ENCODE measurements at regions not wholly inside any gene's neighbourhood (a gene's known extent, or its start where the extent isn't known, plus 50 kb on each side); places are given as distances from the start of the nearest gene placed in this dataset.

DNA sequence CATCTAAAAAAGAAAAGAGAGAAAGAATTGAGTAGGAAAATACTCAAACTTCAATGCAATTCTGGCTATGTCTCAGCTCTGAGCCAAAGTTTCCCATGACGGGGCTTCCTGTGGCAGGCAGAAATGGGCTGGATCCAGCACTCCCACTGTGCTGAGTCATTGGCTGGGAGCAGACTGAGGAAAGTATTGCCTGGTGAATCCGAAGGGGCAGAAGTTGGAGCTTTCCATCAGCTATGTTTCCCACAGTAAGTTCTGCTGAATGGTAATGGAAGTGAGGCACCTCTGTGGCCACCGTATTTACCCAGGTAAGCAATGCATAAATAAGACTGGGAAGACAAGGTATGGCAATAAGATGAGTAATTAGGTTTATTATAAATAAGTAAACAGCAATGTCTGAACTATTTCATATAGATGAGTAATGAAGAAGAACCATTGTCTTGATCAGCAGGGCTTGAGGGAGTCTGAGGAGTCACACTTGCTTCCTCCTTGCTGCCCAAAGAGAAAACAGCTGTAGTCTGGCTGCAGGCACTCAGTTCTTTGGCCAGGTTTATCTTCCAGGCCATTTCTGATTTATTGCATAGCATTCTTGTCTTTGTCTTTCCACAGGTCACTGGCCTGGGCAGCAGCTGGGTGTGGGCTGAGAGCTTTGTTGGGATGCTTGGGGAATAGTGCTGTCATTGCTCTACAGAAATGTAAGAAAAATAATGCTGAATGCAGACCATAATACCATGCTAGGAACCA lies 255.3 kb downstream of the DNAJB9 start:
- TF ChIP-seq, protein P1, sequence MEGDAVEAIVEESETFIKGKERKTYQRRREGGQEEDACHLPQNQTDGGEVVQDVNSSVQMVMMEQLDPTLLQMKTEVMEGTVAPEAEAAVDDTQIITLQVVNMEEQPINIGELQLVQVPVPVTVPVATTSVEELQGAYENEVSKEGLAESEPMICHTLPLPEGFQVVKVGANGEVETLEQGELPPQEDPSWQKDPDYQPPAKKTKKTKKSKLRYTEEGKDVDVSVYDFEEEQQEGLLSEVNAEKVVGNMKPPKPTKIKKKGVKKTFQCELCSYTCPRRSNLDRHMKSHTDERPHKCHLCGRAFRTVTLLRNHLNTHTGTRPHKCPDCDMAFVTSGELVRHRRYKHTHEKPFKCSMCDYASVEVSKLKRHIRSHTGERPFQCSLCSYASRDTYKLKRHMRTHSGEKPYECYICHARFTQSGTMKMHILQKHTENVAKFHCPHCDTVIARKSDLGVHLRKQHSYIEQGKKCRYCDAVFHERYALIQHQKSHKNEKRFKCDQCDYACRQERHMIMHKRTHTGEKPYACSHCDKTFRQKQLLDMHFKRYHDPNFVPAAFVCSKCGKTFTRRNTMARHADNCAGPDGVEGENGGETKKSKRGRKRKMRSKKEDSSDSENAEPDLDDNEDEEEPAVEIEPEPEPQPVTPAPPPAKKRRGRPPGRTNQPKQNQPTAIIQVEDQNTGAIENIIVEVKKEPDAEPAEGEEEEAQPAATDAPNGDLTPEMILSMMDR (IDR thresholded peaks at IDR 0.05; ENCODE audit: low read length): no peak
- TF ChIP-seq EZH2 (IDR thresholded peaks at IDR 0.05; ENCODE audit: borderline replicate concordance, low read length): no peak
